Endothelial cell of umbilical vein (primary cell): ENCODE measurements at regions not wholly inside any gene's neighbourhood (a gene's known extent, or its start where the extent isn't known, plus 50 kb on each side); places are given as distances from the start of the nearest gene placed in this dataset.

ENCODE experiments used
- MYC ChIP-seq: IDR thresholded peaks from one replicate; pipeline ENCODE4 v1.6.1; 2011; ENCODE audit warnings: mild to moderate bottlenecking, low read depth, low read length
- POLR2A ChIP-seq: IDR thresholded peaks from 2 replicates; pipeline ENCODE4 v1.6.1; 2012; ENCODE audit warnings: low read depth, mild to moderate bottlenecking, control low read depth, low read length

DNA sequence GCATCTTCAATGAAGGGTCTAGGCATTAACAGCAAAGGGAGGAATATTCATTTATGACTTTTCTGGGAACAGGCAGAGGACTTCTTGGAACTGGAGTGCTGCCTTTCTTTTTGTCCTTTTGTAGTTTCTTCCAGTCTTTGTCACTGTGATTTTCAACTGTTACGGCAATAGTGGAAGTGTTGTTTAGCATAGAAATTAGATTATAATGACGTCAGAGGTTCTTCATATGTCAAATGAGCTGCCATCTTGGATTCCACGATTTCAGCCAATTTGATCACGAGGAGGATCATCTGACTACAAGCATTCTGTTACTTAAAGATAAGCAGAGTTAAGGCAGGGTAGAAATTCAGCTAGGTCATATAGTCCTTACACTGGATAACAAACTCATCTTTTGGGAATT is 239.0 kb downstream of the NEBL start:
- no peak for TF ChIP-seq POLR2A
- TF ChIP-seq MYC: no peak
